Keratinocyte (primary cell): ENCODE measurements at regions not wholly inside any gene's neighbourhood (a gene's known extent, or its start where the extent isn't known, plus 50 kb on each side); places are given as distances from the start of the nearest gene placed in this dataset.

Experiments
- CTCF ChIP-seq, 3 experiments: IDR thresholded peaks in 1 of 3; conservative IDR thresholded peaks in 1 of 3; optimal IDR thresholded peaks in 1 of 3; 2 replicates in 2 of 3; 3 replicates in 1 of 3; pipeline versions ENCODE3 to v1.5.1; 2011; ENCODE audit warnings: low read length in 3 of 3, mild to moderate bottlenecking in 3 of 3, moderate library complexity in 2 of 3, control low read depth in 1 of 3, inconsistent platforms in 1 of 3; ENCODE audit not compliant: insufficient read depth in 2 of 3; ENCODE audit errors: extremely low read depth in 1 of 3
- EZH2 ChIP-seq: IDR thresholded peaks from one replicate; pipeline ENCODE4 v1.6.1; 2012; ENCODE audit warnings: inconsistent platforms, mild to moderate bottlenecking, low read length, moderate library complexity

- TF ChIP-seq CTCF (optimal IDR thresholded peaks at IDR 0.05 in 1 of 3, IDR thresholded peaks at IDR 0.05 in 1 of 3, conservative IDR thresholded peaks at IDR 0.05 in 1 of 3; ENCODE audit: extremely low read depth in 1 of 3, insufficient read depth in 2 of 3, low read length in 3 of 3): no peak
- no peak for TF ChIP-seq EZH2
These were observed 138.9 kb upstream of the CDK13 start for GRCh38 chr7:39811161-39811614.
